Bronchial epithelial cell (primary cell): ENCODE measurements at regions not wholly inside any gene's neighbourhood (a gene's known extent, or its start where the extent isn't known, plus 50 kb on each side); places are given as distances from the start of the nearest gene placed in this dataset.

Experiments used
- DNase-seq: peaks from one replicate; pipeline ENCODE4 v3.0.0-alpha.2; 2010; ENCODE audit warnings: low read depth
- FAIRE-seq: peaks from 2 replicates; lab custom pipeline; 2011; peaks lifted over from hg19 to GRCh38; lab: Jason Lieb, UNC
- H3K27me3 ChIP-seq: 2 replicates; pipeline ENCODE4 v1.5.1; 2011; ENCODE audit warnings: low read length; ENCODE audit not compliant: control insufficient read depth, insufficient read depth
- H3K36me3 ChIP-seq: 2 replicates; pipeline ENCODE4 v1.5.1; 2011; ENCODE audit warnings: low read length; ENCODE audit not compliant: control insufficient read depth, insufficient read depth
- H3K4me3 ChIP-seq: 2 replicates; pipeline ENCODE4 v1.5.1; 2011; ENCODE audit warnings: mild to moderate bottlenecking, low read depth, low read length, control low read depth
- CTCF ChIP-seq: IDR thresholded peaks from 2 replicates; pipeline ENCODE4 v1.5.1; 2011; ENCODE audit warnings: mild to moderate bottlenecking, moderate library complexity, low read length, control low read depth, inconsistent platforms; ENCODE audit not compliant: insufficient read depth, severe bottlenecking

GRCh38 chr5:119302916-119303897 is 52.6 kb upstream of the TNFAIP8 start:
- H3K27me3 ChIP-seq = no peaks in the 10 kb centered on the region
- no peaks in the 10 kb centered on the region for H3K36me3 ChIP-seq
- DNase-seq (peak; percentile 99), FAIRE-seq (no peak)
- no peak for TF ChIP-seq CTCF
- H3K4me3 ChIP-seq = no peak overlapping the region

GRCh38 chr5:119304439-119305211 is 51.2 kb upstream of the TNFAIP8 start:
- no peak for TF ChIP-seq CTCF
- no peaks in the 10 kb centered on the region for H3K36me3 ChIP-seq
- DNase-seq (no peak), FAIRE-seq (no peak)
- H3K4me3 ChIP-seq = no peak overlapping the region
- no peaks in the 10 kb centered on the region for H3K27me3 ChIP-seq
